K562 (cell line): ENCODE measurements at regions not wholly inside any gene's neighbourhood (a gene's known extent, or its start where the extent isn't known, plus 50 kb on each side); places are given as distances from the start of the nearest gene placed in this dataset.

Experiments used
- CREB1 ChIP-seq, 2 experiments: sonication (generic) in 1 of 2; formaldehyde crosslinking in 1 of 2; IDR thresholded peaks; 2 replicates each; pipeline versions ENCODE4 v1.6.1 to v1.8.0; 2012 to 2022; ENCODE audit warnings: inconsistent platforms in 1 of 2, mild to moderate bottlenecking in 1 of 2, missing genetic modification reagents in 1 of 2, moderate library complexity in 1 of 2
- CTCF ChIP-seq, 3 experiments: IDR thresholded peaks in 2 of 3; conservative IDR thresholded peaks in 1 of 3; 2 replicates each; pipeline ENCODE4 v1.5.1; 2011 to 2012; ENCODE audit warnings: low read length in 3 of 3, mild to moderate bottlenecking in 3 of 3, control low read depth in 2 of 3, improper control_type of control experiment in 1 of 3, inconsistent platforms in 1 of 3, low read depth in 1 of 3, mixed read lengths in 1 of 3, moderate library complexity in 1 of 3; ENCODE audit not compliant: insufficient read depth in 2 of 3
- PCBP1 ChIP-seq: fragments of 200-400 bp; formaldehyde crosslinking; IDR thresholded peaks from 2 replicates; pipeline ENCODE4 v1.6.1; 2018; ENCODE audit warnings: mild to moderate bottlenecking, low read depth, low read length; ENCODE audit not compliant: poor library complexity, severe bottlenecking
- POLR2B ChIP-seq: fragments of 450-650 bp; IDR thresholded peaks from 2 replicates; pipeline ENCODE4 v1.6.1; 2018; ENCODE audit warnings: low read depth; ENCODE audit not compliant: partially characterized antibody
- SNRNP70 ChIP-seq: fragments of 200-400 bp; formaldehyde crosslinking; optimal IDR thresholded peaks from 2 replicates; pipeline ENCODE3; 2017; ENCODE audit warnings: low read depth, low read length
- SP2 ChIP-seq: IDR thresholded peaks from 2 replicates; pipeline ENCODE4 v1.6.1; 2011; ENCODE audit warnings: mild to moderate bottlenecking, low read depth, low read length, moderate library complexity; ENCODE audit not compliant: poor library complexity, severe bottlenecking; ENCODE audit errors: extremely low read depth
- TGIF2 ChIP-seq: sonication (generic); formaldehyde crosslinking; IDR thresholded peaks from 2 replicates; pipeline ENCODE4 v1.8.1; 2022; ENCODE audit warnings: mild to moderate bottlenecking, missing genetic modification reagents, moderate library complexity

GRCh38 chr4:178664621-178665020 lies 1222.4 kb upstream of the AGA start:
- TF ChIP-seq SNRNP70: no peak
- no peak for TF ChIP-seq TGIF2
- no peak for TF ChIP-seq SP2
- TF ChIP-seq CTCF (IDR thresholded peaks at IDR 0.05 in 2 of 3, conservative IDR thresholded peaks at IDR 0.05 in 1 of 3; ENCODE audit: insufficient read depth in 2 of 3, low read depth in 1 of 3, low read length in 3 of 3): no peak
- no peak for TF ChIP-seq CREB1 (IDR thresholded peaks at IDR 0.05)
- no peak for TF ChIP-seq CREB1 (CRISPR knock-in tag; IDR thresholded peaks at IDR 0.05)
- no peak for TF ChIP-seq POLR2B
- TF ChIP-seq PCBP1: no peak
